Panc1 (cell line): ENCODE measurements at regions not wholly inside any gene's neighbourhood (a gene's known extent, or its start where the extent isn't known, plus 50 kb on each side); places are given as distances from the start of the nearest gene placed in this dataset.

ENCODE experiments used
- TCF7L2 ChIP-seq: IDR thresholded peaks from 2 replicates; pipeline ENCODE4 v1.6.1; 2011; ENCODE audit warnings: mild to moderate bottlenecking, low read depth, low read length, inconsistent platforms
- TF ChIP-seq, protein P1 (sequence below): fragments of 450-650 bp; IDR thresholded peaks from 2 replicates; pipeline ENCODE4 v1.5.1; 2017; ENCODE audit warnings: mild to moderate bottlenecking

GRCh38 chr6:163739408-163739725 is 324.8 kb downstream of the QKI start:
- no peak for TF ChIP-seq TCF7L2
- TF ChIP-seq, protein P1, sequence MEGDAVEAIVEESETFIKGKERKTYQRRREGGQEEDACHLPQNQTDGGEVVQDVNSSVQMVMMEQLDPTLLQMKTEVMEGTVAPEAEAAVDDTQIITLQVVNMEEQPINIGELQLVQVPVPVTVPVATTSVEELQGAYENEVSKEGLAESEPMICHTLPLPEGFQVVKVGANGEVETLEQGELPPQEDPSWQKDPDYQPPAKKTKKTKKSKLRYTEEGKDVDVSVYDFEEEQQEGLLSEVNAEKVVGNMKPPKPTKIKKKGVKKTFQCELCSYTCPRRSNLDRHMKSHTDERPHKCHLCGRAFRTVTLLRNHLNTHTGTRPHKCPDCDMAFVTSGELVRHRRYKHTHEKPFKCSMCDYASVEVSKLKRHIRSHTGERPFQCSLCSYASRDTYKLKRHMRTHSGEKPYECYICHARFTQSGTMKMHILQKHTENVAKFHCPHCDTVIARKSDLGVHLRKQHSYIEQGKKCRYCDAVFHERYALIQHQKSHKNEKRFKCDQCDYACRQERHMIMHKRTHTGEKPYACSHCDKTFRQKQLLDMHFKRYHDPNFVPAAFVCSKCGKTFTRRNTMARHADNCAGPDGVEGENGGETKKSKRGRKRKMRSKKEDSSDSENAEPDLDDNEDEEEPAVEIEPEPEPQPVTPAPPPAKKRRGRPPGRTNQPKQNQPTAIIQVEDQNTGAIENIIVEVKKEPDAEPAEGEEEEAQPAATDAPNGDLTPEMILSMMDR, result no peak
